HepG2 (cell line): ENCODE measurements at regions not wholly inside any gene's neighbourhood (a gene's known extent, or its start where the extent isn't known, plus 50 kb on each side); places are given as distances from the start of the nearest gene placed in this dataset.

Source experiments
- ASH2L ChIP-seq: fragments of 300-600, 200-600 bp; sonication (generic); IDR thresholded peaks from 2 replicates; pipeline ENCODE4 v1.7.0; 2017; ENCODE audit warnings: low read depth, mild to moderate bottlenecking, moderate library complexity, mixed read lengths, low read length; ENCODE audit not compliant: insufficient read length
- CTCF ChIP-seq: sonication (generic); formaldehyde crosslinking; IDR thresholded peaks from 2 replicates; pipeline ENCODE4 v1.5.0; 2020; ENCODE audit warnings: mild to moderate bottlenecking, missing genetic modification reagents, moderate library complexity
- POLR2A ChIP-seq, 2 experiments: IDR thresholded peaks; 2 replicates each; pipeline ENCODE4 v1.6.1; 2011; ENCODE audit warnings: low read depth in 2 of 2, low read length in 2 of 2, mild to moderate bottlenecking in 1 of 2, moderate library complexity in 1 of 2; ENCODE audit not compliant: insufficient read depth in 1 of 2
- RAD51 ChIP-seq: fragments of 450-650 bp; IDR thresholded peaks from 2 replicates; pipeline ENCODE4 v1.6.1; 2016; ENCODE audit warnings: borderline replicate concordance
- SIN3A ChIP-seq: IDR thresholded peaks from 2 replicates; pipeline ENCODE4 v1.6.1; 2011; ENCODE audit warnings: low read depth, mild to moderate bottlenecking, control low read depth, low read length, borderline replicate concordance
- TFAP4 ChIP-seq: sonication (generic); IDR thresholded peaks from 2 replicates; pipeline ENCODE4 v1.6.1; 2016; ENCODE audit warnings: low read depth, borderline replicate concordance
- ZBTB21 ChIP-seq: sonication (generic); formaldehyde crosslinking; IDR thresholded peaks from 2 replicates; pipeline ENCODE4 v1.4.0; 2020; ENCODE audit warnings: missing genetic modification reagents
- ZBTB26 ChIP-seq: IDR thresholded peaks from 2 replicates; pipeline ENCODE4 v1.6.1; 2016; ENCODE audit warnings: missing compliant biosample characterization, missing genetic modification reagents, borderline replicate concordance
- ZNF724P ChIP-seq: sonication (generic); formaldehyde crosslinking; IDR thresholded peaks from 2 replicates; pipeline ENCODE4 v1.8.0; 2022; ENCODE audit warnings: missing genetic modification reagents, borderline replicate concordance

- TF ChIP-seq ZNF724P (CRISPR knock-in tag), result no peak
- TF ChIP-seq RAD51, result no peak
- no peak for TF ChIP-seq POLR2A (IDR thresholded peaks at IDR 0.05; ENCODE audit: insufficient read depth in 1 of 2, low read depth in 2 of 2, low read length in 2 of 2)
- no peak for TF ChIP-seq SIN3A
- no peak for TF ChIP-seq ASH2L
- no peak for TF ChIP-seq CTCF (CRISPR knock-in tag)
- TF ChIP-seq TFAP4, result no peak
- no peak for TF ChIP-seq ZBTB26 (CRISPR knock-in tag)
- TF ChIP-seq ZBTB21 (CRISPR knock-in tag), result no peak
Measured at GRCh38 chr2:116023026-116023425, 1580.6 kb downstream of the DPP10 start.
